ENCODE measurements at regions not wholly inside any gene's neighbourhood (a gene's known extent, or its start where the extent isn't known, plus 50 kb on each side); places are given as distances from the start of the nearest gene placed in this dataset.

DNA sequence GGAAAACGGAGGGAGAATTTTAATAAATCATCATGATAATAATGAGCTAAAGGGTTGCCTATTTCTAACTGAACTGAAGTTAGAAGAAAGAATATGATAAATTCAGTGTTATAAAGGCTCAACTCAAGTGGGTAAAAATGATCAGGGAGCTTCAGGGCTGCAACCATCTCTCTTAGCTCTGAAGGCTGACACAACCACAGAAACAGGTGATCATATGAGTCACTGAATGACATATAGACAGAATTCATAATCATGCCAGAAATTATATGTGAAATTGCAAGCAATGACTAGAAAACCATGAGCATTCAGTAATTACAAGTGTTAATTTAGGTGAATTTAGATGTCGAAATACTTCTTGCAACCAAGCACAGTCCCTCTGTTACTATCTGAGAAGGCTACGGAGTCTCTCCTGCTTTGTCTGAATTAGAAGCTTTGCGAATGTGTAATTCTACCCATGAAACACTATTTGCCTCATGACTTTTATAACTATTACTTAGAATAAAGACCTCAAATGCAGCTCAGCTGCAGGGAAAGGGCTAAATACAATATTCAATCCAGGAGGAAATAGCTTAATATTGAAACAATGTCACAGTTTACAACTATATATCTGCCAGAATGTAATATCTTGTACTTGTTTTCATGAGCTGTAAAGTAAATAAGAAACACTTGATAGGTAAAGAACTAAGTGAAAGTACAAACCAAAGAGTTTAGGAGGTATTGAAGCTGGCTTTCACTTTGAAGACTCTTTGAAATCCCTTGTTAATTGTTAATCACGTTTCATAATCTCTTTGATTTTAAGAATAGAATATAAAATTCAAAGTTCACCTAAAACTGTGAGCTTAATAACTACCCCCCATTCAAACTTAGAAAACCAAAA lies 1972.6 kb downstream of the ARAP2 start:
- TF ChIP-seq, protein P1, sequence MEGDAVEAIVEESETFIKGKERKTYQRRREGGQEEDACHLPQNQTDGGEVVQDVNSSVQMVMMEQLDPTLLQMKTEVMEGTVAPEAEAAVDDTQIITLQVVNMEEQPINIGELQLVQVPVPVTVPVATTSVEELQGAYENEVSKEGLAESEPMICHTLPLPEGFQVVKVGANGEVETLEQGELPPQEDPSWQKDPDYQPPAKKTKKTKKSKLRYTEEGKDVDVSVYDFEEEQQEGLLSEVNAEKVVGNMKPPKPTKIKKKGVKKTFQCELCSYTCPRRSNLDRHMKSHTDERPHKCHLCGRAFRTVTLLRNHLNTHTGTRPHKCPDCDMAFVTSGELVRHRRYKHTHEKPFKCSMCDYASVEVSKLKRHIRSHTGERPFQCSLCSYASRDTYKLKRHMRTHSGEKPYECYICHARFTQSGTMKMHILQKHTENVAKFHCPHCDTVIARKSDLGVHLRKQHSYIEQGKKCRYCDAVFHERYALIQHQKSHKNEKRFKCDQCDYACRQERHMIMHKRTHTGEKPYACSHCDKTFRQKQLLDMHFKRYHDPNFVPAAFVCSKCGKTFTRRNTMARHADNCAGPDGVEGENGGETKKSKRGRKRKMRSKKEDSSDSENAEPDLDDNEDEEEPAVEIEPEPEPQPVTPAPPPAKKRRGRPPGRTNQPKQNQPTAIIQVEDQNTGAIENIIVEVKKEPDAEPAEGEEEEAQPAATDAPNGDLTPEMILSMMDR (IDR thresholded peaks at IDR 0.05): no peak
- no peak for TF ChIP-seq POLR2A (IDR thresholded peaks at IDR 0.05)
